HEK293T (cell line): ENCODE measurements at regions not wholly inside any gene's neighbourhood (a gene's known extent, or its start where the extent isn't known, plus 50 kb on each side); places are given as distances from the start of the nearest gene placed in this dataset.
"Not testable (repeated sequence)": the region's sequence is repeated elsewhere in the genome, so short reads cannot be mapped to it uniquely, and the experiment has no call there.

Experiments
- CTCF ChIA-PET: fragments of 350-600 bp; formaldehyde crosslinking; extraction: SDS; loops from one replicate; lab custom pipeline; 2021; ENCODE audit warnings: antibody characterized with exemption, inconsistent platforms; lab: Yijun Ruan, JAX
- POLR2A ChIA-PET: fragments of 350-600 bp; formaldehyde crosslinking; extraction: SDS; loops from one replicate; lab custom pipeline; 2020; ENCODE audit warnings: antibody characterized with exemption, inconsistent platforms; lab: Yijun Ruan, JAX
- DNase-seq: peaks from one replicate; pipeline ENCODE4 v3.0.0; 2012; ENCODE audit warnings: mixed read lengths; ENCODE audit errors: extremely low spot score
- ARNT ChIP-seq: fragments of 450-650 bp; IDR thresholded peaks from 2 replicates; pipeline ENCODE4 v1.6.1; 2017; ENCODE audit warnings: mild to moderate bottlenecking
- BHLHE40 ChIP-seq: fragments of 450-650 bp; IDR thresholded peaks from 2 replicates; pipeline ENCODE4 v1.6.1; 2016; ENCODE audit warnings: mild to moderate bottlenecking, moderate library complexity, borderline replicate concordance
- CTBP1 ChIP-seq: fragments of 450-650 bp; IDR thresholded peaks from 2 replicates; pipeline ENCODE4 v1.6.1; 2016; ENCODE audit warnings: borderline replicate concordance
- ELF4 ChIP-seq: fragments of 450-650 bp; IDR thresholded peaks from 2 replicates; pipeline ENCODE4 v1.6.1; 2017; ENCODE audit warnings: antibody characterized with exemption
- FOXA1 ChIP-seq: fragments of 450-650 bp; IDR thresholded peaks from 2 replicates; pipeline ENCODE4 v1.6.1; 2016; ENCODE audit warnings: mild to moderate bottlenecking
- FOXK2 ChIP-seq: fragments of 450-650 bp; IDR thresholded peaks from 2 replicates; pipeline ENCODE4 v1.6.1; 2016; ENCODE audit warnings: mild to moderate bottlenecking
- FOXM1 ChIP-seq: fragments of 450-650 bp; IDR thresholded peaks from 2 replicates; pipeline ENCODE4 v1.6.1; 2017; ENCODE audit warnings: mild to moderate bottlenecking, borderline replicate concordance
- HDGF ChIP-seq: fragments of 450-650 bp; IDR thresholded peaks from 2 replicates; pipeline ENCODE4 v1.6.1; 2017; ENCODE audit warnings: antibody characterized with exemption, borderline replicate concordance
- L3MBTL2 ChIP-seq: fragments of 450-650 bp; conservative IDR thresholded peaks from 2 replicates; pipeline ENCODE4 v1.6.1; 2016; ENCODE audit warnings: mild to moderate bottlenecking
- LEF1 ChIP-seq: fragments of 450-650 bp; IDR thresholded peaks from 2 replicates; pipeline ENCODE4 v1.6.1; 2017; ENCODE audit warnings: mild to moderate bottlenecking, borderline replicate concordance
- NFRKB ChIP-seq: fragments of 450-650 bp; IDR thresholded peaks from 2 replicates; pipeline ENCODE4 v1.6.1; 2016; ENCODE audit warnings: mild to moderate bottlenecking, moderate library complexity
- PKNOX1 ChIP-seq: fragments of 450-650 bp; IDR thresholded peaks from 2 replicates; pipeline ENCODE4 v1.6.1; 2016
- SP1 ChIP-seq: fragments of 450-650 bp; IDR thresholded peaks from 2 replicates; pipeline ENCODE4 v1.6.1; 2017
- SUZ12 ChIP-seq: fragments of 450-650 bp; IDR thresholded peaks from 2 replicates; pipeline ENCODE4 v1.6.1; 2016; ENCODE audit warnings: mild to moderate bottlenecking
- TARDBP ChIP-seq: fragments of 450-650 bp; IDR thresholded peaks from 2 replicates; pipeline ENCODE4 v1.6.1; 2016
- ZNF384 ChIP-seq: fragments of 450-650 bp; IDR thresholded peaks from 2 replicates; pipeline ENCODE4 v1.6.1; 2016

- ChIA-PET CTCF (no interaction called here), POLR2A (no interaction called here)
- no peak for TF ChIP-seq NFRKB
- no peak for TF ChIP-seq TARDBP
- no peak for TF ChIP-seq L3MBTL2
- no peak for TF ChIP-seq ELF4
- TF ChIP-seq ARNT: no peak
- no peak for TF ChIP-seq SP1
- TF ChIP-seq BHLHE40: no peak
- TF ChIP-seq PKNOX1: no peak
- no peak for DNase-seq
Observed at GRCh38 chr10:8168836-8169235, 114.3 kb downstream of the GATA3 start.

GRCh38 chr10:8171008-8171407, 116.5 kb downstream of the GATA3 start:
- CTCF ChIA-PET: no interaction called here
- no peak for TF ChIP-seq LEF1
- no peak for TF ChIP-seq NFRKB
- no peak for TF ChIP-seq HDGF
- no peak for TF ChIP-seq CTBP1
- no peak for DNase-seq
- POLR2A ChIA-PET: no interaction called here

- ChIA-PET POLR2A (no interaction called here), CTCF (no interaction called here)
- DNase-seq: no peak
- TF ChIP-seq FOXK2: no peak
Observed at GRCh38 chr10:8172604-8173003, 118.1 kb downstream of the GATA3 start.

- CTCF ChIA-PET: no interaction called here
- POLR2A ChIA-PET: no interaction called here
- DNase-seq: no peak
- TF ChIP-seq ZNF384 (no peak), ARNT (no peak), SP1 (no peak), HDGF (no peak), ELF4 (no peak), SUZ12 (no peak), NFRKB (no peak)
Observed at GRCh38 chr10:8173243-8173865, 118.9 kb downstream of the GATA3 start.

GRCh38 chr10:8173866-8174243, 119.4 kb downstream of the GATA3 start:
- POLR2A ChIA-PET: no interaction called here
- no peak for DNase-seq
- TF ChIP-seq L3MBTL2 (no peak), ZNF384 (no peak), FOXM1 (no peak), HDGF (no peak)
- CTCF ChIA-PET: no interaction called here

GRCh38 chr10:8174762-8175161, 120.3 kb downstream of the GATA3 start:
- CTCF ChIA-PET: no interaction called here
- TF ChIP-seq L3MBTL2: peak; percentile 77
- TF ChIP-seq FOXA1: no peak
- POLR2A ChIA-PET: no interaction called here
- DNase-seq: peak; percentile 61

- CTCF ChIA-PET, POLR2A ChIA-PET, DNase-seq: not testable (repeated sequence)
Observed at GRCh38 chr10:8177526-8177925, 123.0 kb downstream of the GATA3 start.

GRCh38 chr10:8179773-8180172, 125.3 kb downstream of the GATA3 start:
- DNase-seq, POLR2A ChIA-PET, CTCF ChIA-PET: not testable (repeated sequence)

GRCh38 chr10:8180360-8181109, 126.0 kb downstream of the GATA3 start:
- no peak for TF ChIP-seq ARNT
- no peak for TF ChIP-seq TARDBP
- no peak for TF ChIP-seq L3MBTL2
- no peak for TF ChIP-seq HDGF
- no peak for TF ChIP-seq ZNF384
- DNase-seq: no peak
- CTCF ChIA-PET: no interaction called here
- POLR2A ChIA-PET: no interaction called here
